ENCODE measurements at regions not wholly inside any gene's neighbourhood (a gene's known extent, or its start where the extent isn't known, plus 50 kb on each side); places are given as distances from the start of the nearest gene placed in this dataset.

DNA sequence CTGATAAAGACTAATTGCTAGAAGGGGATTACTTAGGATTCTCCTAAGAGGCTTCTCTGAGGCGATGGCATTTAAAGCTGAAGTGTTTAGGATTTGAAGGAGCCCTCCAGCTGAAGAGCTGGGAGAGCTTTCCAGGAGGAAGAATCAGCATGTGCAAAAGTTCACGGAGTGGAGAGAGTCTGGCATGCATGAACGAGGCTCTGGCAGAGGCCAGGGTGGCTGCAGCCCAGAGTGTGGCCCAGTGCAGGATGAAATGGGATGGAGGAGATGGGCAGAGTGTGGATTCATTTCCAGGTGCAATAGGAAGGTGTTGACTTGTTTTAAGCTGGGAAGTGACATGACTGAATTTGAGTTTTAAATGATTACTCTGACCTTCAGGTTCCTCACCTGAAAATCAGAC lies 249.0 kb upstream of the CCL2 start:
- ChIA-PET CTCF (no interaction called here), POLR2A (no interaction called here)
- TF ChIP-seq, protein P1, sequence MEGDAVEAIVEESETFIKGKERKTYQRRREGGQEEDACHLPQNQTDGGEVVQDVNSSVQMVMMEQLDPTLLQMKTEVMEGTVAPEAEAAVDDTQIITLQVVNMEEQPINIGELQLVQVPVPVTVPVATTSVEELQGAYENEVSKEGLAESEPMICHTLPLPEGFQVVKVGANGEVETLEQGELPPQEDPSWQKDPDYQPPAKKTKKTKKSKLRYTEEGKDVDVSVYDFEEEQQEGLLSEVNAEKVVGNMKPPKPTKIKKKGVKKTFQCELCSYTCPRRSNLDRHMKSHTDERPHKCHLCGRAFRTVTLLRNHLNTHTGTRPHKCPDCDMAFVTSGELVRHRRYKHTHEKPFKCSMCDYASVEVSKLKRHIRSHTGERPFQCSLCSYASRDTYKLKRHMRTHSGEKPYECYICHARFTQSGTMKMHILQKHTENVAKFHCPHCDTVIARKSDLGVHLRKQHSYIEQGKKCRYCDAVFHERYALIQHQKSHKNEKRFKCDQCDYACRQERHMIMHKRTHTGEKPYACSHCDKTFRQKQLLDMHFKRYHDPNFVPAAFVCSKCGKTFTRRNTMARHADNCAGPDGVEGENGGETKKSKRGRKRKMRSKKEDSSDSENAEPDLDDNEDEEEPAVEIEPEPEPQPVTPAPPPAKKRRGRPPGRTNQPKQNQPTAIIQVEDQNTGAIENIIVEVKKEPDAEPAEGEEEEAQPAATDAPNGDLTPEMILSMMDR (IDR thresholded peaks at IDR 0.05; ENCODE audit: low read depth, low read length) = no peak
- no peak overlapping the region for H3K27ac ChIP-seq (ENCODE audit: low read depth, low read length)
- no peaks in the 10 kb centered on the region for H3K27me3 ChIP-seq (ENCODE audit: control insufficient read depth, insufficient read depth, low read length)
- no peak for DNase-seq (ENCODE audit: low read depth, low spot score)
- H3K4me3 ChIP-seq (ENCODE audit: low read depth, low read length) = no peak overlapping the region
- H3K9me3 ChIP-seq (ENCODE audit: control insufficient read depth, insufficient read depth, low read length) = peaks cover 15% of the 10 kb centered on the region

DNA sequence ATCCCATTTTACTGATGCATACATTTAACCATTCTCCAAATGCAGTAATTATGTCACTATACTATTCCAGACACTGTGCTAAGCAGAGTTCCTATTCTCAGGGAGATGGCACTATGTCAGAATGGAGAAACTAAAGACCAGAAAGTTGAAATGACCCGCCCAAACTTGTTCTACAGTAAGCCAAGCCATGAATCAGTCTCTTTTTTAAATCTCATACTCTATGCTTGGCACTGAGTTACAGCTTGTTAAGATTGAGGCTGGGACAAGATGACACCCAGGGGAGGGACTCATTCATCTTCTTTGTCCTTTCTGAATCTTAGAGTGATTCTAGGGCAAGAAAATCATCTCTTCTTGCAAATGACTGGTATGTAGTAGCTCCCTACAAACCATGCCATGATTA lies 247.0 kb upstream of the CCL2 start:
- DNase-seq (ENCODE audit: low read depth, low spot score) = no peak
- Histone ChIP-seq H3K27ac (ENCODE audit: low read depth, low read length) (no peak overlapping the region), H3K27me3 (ENCODE audit: control insufficient read depth, insufficient read depth, low read length) (no peaks in the 10 kb centered on the region), H3K9me3 (ENCODE audit: control insufficient read depth, insufficient read depth, low read length) (peaks cover 16% of the 10 kb centered on the region), H3K4me3 (ENCODE audit: low read depth, low read length) (no peak overlapping the region)
- CTCF ChIA-PET = no interaction called here
- TF ChIP-seq, protein P1 (IDR thresholded peaks at IDR 0.05; ENCODE audit: low read depth, low read length) = no peak
- POLR2A ChIA-PET = no interaction called here

DNA sequence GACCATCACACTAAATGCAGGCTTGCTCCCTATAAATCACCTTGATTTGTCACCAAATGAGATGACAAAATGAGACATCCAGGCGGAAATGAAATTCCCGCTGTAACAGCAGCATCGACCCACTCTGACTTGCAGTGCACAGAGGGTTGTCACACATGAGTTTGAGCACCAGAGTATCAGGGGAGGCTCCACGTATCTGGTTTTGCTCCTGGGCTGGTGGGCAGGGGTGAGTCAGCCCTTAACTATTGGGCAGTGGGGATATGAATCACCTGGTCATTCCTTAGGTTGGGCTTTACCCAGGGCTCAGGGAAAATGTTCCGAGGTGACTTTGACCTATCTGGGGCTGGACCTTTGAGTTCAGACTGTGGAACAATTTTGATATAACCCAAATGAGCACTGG lies 245.2 kb upstream of the CCL2 start:
- DNase-seq (ENCODE audit: low read depth, low spot score) = no peak
- Histone ChIP-seq H3K4me3 (ENCODE audit: low read depth, low read length) (no peak overlapping the region), H3K27ac (ENCODE audit: low read depth, low read length) (no peak overlapping the region), H3K27me3 (ENCODE audit: control insufficient read depth, insufficient read depth, low read length) (no peaks in the 10 kb centered on the region), H3K9me3 (ENCODE audit: control insufficient read depth, insufficient read depth, low read length) (peaks cover 30% of the 10 kb centered on the region)
- CTCF ChIA-PET = no interaction called here
- TF ChIP-seq, protein P1 (IDR thresholded peaks at IDR 0.05; ENCODE audit: low read depth, low read length) = no peak
- POLR2A ChIA-PET = no interaction called here

DNA sequence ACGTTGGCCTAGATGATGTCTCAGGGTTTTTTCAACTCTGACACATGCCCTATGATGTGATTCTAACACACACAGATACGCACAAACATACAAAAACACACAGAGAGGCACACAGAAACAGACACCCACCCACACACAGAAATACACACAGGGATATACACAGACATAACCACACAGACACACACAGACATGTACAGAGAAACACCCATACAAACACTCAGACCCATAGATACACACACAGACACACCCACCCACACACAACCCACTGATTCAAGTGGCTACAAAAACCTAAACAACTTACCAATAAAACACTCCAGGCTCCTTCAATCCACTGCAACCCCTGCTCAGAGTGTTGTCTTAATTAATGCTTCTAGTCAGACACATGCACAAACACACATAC lies 244.6 kb upstream of the CCL2 start:
- DNase-seq (ENCODE audit: low read depth, low spot score) = no peak
- Histone ChIP-seq H3K4me3 (ENCODE audit: low read depth, low read length) (no peak overlapping the region), H3K27ac (ENCODE audit: low read depth, low read length) (no peak overlapping the region), H3K27me3 (ENCODE audit: control insufficient read depth, insufficient read depth, low read length) (no peaks in the 10 kb centered on the region), H3K9me3 (ENCODE audit: control insufficient read depth, insufficient read depth, low read length) (peaks cover 34% of the 10 kb centered on the region)
- ChIA-PET POLR2A (no interaction called here), CTCF (no interaction called here)
- TF ChIP-seq, protein P1 (IDR thresholded peaks at IDR 0.05; ENCODE audit: low read depth, low read length) = no peak

DNA sequence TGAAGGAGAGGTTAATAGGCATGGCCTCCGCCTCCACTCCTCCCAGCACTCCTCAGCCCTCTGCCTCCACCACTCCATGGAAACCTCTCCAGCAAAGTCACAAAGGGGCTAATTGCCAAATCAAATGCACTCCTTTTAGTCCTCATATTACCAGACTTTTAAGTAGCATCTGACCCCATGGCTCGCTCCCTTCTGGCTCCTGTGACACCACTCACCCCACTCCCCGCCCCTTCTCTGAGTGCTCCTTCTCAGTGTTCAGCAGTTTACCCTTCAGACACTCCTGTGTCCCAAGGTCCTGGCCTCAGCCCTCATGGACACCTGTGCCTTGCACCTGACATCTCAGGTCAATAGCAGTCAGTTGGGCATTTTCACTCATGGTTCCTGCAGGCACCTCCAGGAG lies 243.5 kb upstream of the CCL2 start:
- H3K4me3 ChIP-seq (ENCODE audit: low read depth, low read length) = no peak overlapping the region
- ChIA-PET CTCF (no interaction called here), POLR2A (no interaction called here)
- peaks cover 31% of the 10 kb centered on the region for H3K9me3 ChIP-seq (ENCODE audit: control insufficient read depth, insufficient read depth, low read length)
- TF ChIP-seq, protein P1 (IDR thresholded peaks at IDR 0.05; ENCODE audit: low read depth, low read length) = no peak
- H3K27ac ChIP-seq (ENCODE audit: low read depth, low read length) = no peak overlapping the region
- H3K27me3 ChIP-seq (ENCODE audit: control insufficient read depth, insufficient read depth, low read length) = no peaks in the 10 kb centered on the region
- no peak for DNase-seq (ENCODE audit: low read depth, low spot score)

Data from AG04450 (cell line).